KG1 (cell line): ENCODE measurements at regions not wholly inside any gene's neighbourhood (a gene's known extent, or its start where the extent isn't known, plus 50 kb on each side); places are given as distances from the start of the nearest gene placed in this dataset.
"Not testable (repeated sequence)": the region's sequence is repeated elsewhere in the genome, so short reads cannot be mapped to it uniquely, and the experiment has no call there.

Source experiments
- DNase-seq: peaks from one replicate; lab custom pipeline; 2025; lab: John Stamatoyannopoulos, UW

DNA sequence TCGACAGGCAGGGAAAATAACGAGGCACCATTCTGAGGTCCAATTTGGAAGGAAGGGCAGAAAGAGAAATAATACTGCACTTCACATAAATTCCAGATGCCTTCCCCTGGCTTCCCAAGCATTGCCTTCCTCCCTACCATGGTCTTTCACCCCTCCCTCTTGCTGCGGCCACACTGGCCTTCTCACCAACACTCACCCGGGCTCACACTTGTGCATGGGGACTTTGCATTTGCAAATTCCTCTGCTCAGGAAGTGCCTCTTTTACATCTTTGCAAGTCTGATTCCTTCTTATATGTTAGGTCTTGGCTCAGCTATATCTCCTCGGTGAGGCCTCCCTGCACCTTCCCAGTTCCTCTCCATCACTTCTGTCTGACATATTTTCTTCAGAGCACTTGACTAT lies 199.4 kb downstream of the CHIC2 start:
- no peak for DNase-seq

DNA sequence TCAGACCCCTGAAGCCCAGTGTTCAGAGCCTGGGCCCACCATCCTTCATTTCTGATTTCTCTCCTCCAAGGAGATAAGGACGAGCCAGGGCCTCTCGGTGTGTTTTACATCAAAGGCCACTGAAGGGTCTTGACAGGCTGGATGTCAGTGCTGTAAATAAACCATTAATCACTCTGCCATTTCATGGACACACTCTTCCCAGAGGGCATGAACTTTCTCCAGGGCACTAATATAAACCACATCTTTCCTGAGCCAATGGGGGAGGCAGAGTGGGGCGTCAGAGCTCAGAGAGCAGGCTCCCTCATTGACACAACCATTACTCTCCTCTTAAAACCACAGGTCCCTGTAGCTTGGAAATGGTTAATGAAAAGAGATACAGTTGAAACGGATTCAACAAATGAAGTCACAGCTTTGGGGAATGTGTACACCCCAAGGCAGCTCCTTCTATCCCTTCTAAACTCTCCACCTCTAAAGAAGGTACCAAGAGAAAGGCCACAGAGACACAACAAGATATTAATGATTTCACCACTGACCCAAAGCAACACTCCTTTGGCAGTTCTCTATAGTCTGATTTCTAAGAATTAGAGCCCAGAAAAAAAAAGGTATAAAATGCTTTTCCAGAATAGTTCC lies 200.6 kb downstream of the CHIC2 start:
- no peak for DNase-seq

GRCh38 chr4:53863158-53863557 lies 201.2 kb downstream of the CHIC2 start:
- no peak for DNase-seq

DNA sequence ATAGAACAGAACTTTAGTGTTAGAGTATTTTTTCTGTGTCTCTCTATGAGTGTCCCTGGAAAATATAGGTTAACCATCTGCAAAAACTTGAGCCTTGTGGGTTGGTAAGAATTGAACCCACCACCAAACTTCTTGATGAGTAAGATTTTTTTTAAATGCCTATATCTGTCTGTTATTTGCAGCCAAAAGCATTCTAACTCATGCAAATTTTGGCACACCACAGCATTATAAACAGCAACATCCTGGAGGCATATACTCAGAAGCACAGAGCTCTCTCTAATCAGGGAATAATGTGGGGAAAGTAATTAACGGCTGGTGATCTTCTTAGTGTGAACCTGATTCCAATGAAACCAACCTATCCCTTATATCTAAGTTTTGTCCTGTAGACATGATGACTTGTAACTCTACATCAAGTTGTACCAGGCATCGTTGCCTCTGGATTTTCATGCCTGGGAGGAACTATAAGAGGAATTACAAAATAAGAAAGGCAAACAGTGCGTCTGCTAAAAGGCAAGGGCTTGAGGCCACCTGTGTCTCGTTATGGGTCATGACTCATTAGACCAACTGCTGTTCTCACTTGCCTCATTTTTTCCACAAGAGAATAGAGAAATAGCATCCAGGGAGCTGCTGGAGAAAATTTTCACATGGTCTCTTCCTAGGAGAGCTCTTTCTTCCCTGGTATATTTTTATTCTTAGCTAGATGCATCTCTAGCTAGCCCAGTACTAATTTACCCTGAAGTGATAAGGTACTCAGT lies 202.4 kb downstream of the CHIC2 start:
- no peak for DNase-seq

GRCh38 chr4:53859305-53859704 lies 205.1 kb downstream of the CHIC2 start:
- no peak for DNase-seq

GRCh38 chr4:53858744-53859143 lies 205.7 kb downstream of the CHIC2 start:
- no peak for DNase-seq

DNA sequence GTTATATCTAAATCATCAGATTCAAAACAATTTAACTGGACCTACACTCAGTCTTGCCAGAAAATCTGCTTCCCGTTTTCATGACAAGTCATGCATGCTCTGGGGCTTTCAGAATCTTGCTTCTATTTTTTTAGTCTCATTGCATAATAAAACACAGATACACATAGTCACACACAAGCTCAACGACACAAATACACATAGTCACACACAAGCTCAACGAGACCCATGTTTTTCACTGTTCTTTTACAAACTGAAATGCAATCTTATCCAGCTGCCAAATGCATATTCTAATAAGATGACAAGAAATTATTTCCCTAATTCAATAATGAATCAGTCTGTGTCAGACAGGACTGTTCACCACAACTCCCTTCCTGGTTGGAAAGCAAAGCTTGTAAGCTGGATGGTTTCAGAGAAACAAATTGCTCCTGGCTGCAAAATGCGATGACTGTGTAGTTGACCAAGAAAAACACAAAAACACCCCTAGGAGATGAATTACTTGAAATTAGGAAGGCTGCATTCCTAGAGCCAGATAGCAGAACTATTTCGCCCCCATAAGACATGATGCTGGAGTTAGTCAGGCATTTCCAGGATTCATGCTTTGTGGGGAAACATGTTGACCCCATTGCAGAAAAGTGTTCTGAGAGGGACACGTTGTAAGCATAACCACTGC lies 208.7 kb downstream of the CHIC2 start:
- no peak for DNase-seq

GRCh38 chr4:53854991-53855568 lies 209.3 kb downstream of the CHIC2 start:
- no peak for DNase-seq

DNA sequence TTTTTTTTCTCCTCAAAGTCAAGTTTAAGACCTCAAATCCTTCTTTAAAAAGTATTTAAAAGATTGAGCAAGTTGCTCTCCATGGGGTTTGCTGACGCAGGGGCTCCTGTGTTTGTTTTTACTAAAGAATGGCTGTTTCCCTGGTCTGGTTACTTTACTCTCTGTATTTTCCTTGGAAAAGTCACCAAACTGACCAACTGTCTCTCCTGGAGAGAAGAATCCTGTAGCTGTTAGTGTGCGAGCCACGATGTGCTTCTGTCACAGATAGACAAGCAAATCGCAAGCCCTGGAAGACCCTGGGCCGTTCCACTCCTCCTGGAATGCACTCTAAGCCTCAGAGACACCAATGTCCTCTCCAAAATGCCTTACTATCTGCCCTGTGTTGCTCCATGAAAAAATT lies 212.1 kb downstream of the CHIC2 start:
- no peak for DNase-seq

DNA sequence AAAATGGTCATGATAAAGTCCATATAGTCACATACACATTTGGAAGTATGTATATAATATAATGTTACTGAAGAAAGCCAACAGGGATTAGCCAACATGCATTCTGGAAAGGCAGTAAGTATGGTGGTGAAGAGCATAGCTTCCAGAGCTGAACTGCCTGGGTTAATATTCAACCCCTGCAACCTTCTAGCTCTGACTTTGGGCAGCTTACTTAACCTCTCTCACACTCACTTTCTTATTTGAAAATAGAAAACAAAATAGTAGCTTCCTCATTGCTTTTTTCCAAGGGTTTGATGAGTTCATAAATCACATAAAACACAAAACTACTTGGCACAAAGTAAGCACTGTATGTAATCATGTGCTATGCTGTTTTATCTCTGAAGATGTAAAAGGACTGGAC lies 216.4 kb downstream of the CHIC2 start:
- no peak for DNase-seq

GRCh38 chr4:53844551-53844950 lies 219.9 kb downstream of the CHIC2 start:
- DNase-seq: no peak

DNA sequence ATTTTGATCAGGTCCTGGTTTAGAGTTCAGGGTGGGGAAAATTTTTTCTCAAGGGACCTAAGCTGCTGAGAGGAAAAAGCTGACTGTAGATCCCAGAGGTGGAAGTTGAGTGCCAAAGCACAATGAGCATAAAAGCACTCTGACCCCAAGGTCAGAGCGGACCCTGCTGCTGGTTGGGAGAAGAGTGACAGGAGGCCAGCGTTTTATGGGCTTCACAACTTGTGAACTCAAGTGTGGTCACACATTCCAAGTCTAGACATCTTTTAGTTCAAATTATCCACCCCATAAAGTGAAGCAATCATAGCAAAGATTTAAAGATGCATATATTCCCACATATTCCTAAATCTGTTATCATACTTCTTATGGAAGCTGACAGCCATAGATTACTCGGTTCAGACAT lies 220.3 kb downstream of the CHIC2 start:
- DNase-seq: no peak

DNA sequence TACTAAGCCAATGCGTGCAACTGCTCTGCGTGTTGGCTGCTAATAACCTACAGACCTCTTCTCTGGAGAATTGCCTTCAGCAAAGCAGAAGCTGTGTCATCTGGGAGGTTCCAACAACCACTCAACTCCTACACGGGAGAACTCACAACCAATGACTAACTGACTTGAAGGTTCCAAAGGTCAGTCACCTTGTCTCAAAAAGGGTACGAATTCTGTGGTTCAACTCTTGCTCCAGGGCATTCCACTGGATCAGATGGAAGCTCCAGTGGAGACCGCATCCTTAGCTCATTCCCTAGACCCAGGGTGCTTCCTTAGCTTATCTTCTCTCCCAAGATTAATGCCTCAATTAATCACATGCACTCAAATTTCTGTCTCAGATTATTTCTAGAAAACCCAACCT lies 222.7 kb downstream of the CHIC2 start:
- DNase-seq: no peak

DNA sequence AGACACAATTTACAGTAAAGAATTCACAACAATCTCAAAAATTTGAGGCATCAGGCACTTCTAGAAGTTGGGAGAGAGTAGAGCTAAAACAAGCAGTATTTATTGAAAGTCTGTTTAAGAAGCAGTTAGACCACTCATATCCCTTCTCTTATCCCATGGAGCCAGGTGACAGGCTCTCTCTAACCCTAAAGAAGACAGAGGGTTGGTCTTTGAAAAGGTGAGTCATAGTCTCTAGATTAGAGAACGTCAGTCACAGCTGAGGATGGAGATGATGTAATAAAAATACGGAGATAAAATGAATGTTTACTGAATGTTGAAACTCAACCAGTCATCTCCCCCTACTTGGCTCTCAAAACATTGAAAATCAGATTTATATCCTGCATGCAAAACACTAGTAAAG lies 223.8 kb downstream of the CHIC2 start:
- DNase-seq: no peak

- DNase-seq: not testable (repeated sequence)
These were observed 231.0 kb downstream of the CHIC2 start for GRCh38 chr4:53833302-53834003.

GRCh38 chr4:53832549-53832948 lies 231.9 kb downstream of the CHIC2 start:
- no peak for DNase-seq

DNA sequence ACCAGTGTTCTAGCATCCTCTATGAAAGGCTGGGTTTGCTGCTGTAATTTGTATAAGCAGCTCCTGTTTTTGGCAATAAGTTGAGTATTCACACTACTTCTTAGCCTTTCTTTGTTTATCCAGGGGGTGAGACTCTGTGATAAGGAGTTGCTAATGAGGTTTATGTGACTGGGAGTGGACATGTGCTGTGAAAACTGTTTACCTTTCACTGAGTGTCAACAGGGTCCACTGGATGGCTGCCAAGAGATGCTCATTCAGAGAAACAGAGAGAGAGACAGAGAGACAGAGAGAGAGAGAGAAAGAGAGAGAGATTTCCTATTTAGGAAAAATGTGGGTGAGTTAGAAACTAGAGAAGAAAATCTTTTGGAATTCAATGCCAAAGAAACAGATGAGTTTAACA lies 233.9 kb downstream of the CHIC2 start:
- no peak for DNase-seq

GRCh38 chr4:53821179-53821851 lies 230.0 kb upstream of the LNX1 start:
- DNase-seq: no peak

DNA sequence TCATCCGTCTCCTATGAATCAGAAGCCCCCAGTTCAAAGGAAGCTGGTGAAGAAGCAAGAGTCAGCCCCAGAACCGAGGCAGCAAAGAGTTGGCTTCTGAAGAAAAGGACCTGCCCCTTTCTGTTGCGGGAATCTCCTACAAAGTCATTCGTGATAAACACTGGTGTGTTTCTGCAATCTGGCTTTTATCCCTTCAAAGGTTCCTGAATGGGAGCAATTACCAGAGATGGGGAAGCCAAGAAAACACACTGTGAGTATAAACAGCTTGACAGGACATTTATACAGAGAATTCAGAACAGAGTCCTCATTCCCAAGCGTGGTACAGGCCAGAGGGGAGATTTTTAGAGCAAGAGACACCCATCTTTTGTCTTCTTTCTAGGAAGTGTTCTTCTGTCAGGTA lies 226.8 kb upstream of the LNX1 start:
- no peak for DNase-seq

GRCh38 chr4:53816561-53816960 lies 225.3 kb upstream of the LNX1 start:
- no peak for DNase-seq

GRCh38 chr4:53815281-53815680 lies 224.0 kb upstream of the LNX1 start:
- DNase-seq: no peak

GRCh38 chr4:53813998-53814397 lies 222.7 kb upstream of the LNX1 start:
- DNase-seq: no peak
